Gastroesophageal sphincter (tissue), 4 donors: ENCODE measurements at regions not wholly inside any gene's neighbourhood (a gene's known extent, or its start where the extent isn't known, plus 50 kb on each side); places are given as distances from the start of the nearest gene placed in this dataset.

Experiments used
- ATAC-seq: fragments of 150-250 bp; one replicate; pipeline ENCODE4 v1.9.1; 2016; ENCODE audit warnings: mild to moderate bottlenecking, moderate library complexity
- H3K27ac ChIP-seq, 4 donors: fragments of 200-600 bp; sonication (generic) in 3 of 4; 1 replicate in 3 of 4; 2 replicates in 1 of 4; pipeline ENCODE4 v1.5.1; 2016 to 2019
- H3K27me3 ChIP-seq: fragments of 200-600 bp; sonication (generic); one replicate; pipeline ENCODE4 v1.5.1; 2019
- H3K36me3 ChIP-seq, 2 donors: fragments of 200-600 bp; sonication (generic); one replicate each; pipeline ENCODE4 v1.5.1; 2019; ENCODE audit warnings: control low read depth in 1 of 2
- H3K4me1 ChIP-seq, 3 donors: fragments of 200-600 bp; sonication (generic); 1 replicate in 2 of 3; 2 replicates in 1 of 3; pipeline ENCODE4 v1.5.1; 2016 to 2019; ENCODE audit warnings: control low read depth in 2 of 3
- H3K4me3 ChIP-seq, 2 donors: fragments of 200-600 bp; sonication (generic); one replicate each; pipeline ENCODE4 v1.5.1; 2019; ENCODE audit warnings: mild to moderate bottlenecking in 1 of 2, moderate library complexity in 1 of 2
- H3K9me3 ChIP-seq, 3 donors: fragments of 200-600 bp; sonication (generic); one replicate each; pipeline ENCODE4 v1.5.1; 2017 to 2019; ENCODE audit warnings: control low read depth in 2 of 3
- CTCF ChIP-seq, 4 experiments: fragments of 200-600 bp in 2 of 4; fragments of 450-650 bp in 2 of 4; sonication (generic) in 1 of 4; IDR thresholded peaks; one replicate each; pipeline ENCODE4 v1.5.1; 2017 to 2019; ENCODE audit warnings: antibody characterized with exemption in 4 of 4, mild to moderate bottlenecking in 2 of 4, moderate library complexity in 2 of 4
- EP300 ChIP-seq: sonication (generic); formaldehyde crosslinking; IDR thresholded peaks from one replicate; pipeline ENCODE4 v1.6.1; 2017; ENCODE audit warnings: antibody characterized with exemption, mild to moderate bottlenecking
- POLR2A ChIP-seq, 2 donors: fragments of 450-650 bp; IDR thresholded peaks; one replicate each; pipeline ENCODE4 v1.6.1; 2017; ENCODE audit warnings: antibody characterized with exemption in 2 of 2, mild to moderate bottlenecking in 2 of 2, moderate library complexity in 1 of 2
- POLR2AphosphoS5 ChIP-seq: sonication (generic); formaldehyde crosslinking; IDR thresholded peaks from one replicate; pipeline ENCODE4 v1.6.1; 2017; ENCODE audit warnings: antibody characterized with exemption
- WGBS, 2 donors: methylation state at CpG; one replicate each; pipeline ENCODE4 v1.1.5; 2018; ENCODE audit warnings: low coverage in 1 of 2; 5-methylcytosine and 5-hydroxymethylcytosine counted together

- Histone ChIP-seq H3K27me3 (peaks cover 76% of the 10 kb centered on the region), H3K36me3 (no peaks in the 10 kb centered on the region), H3K9me3 (no peaks in the 10 kb centered on the region), H3K27ac (no peak overlapping the region), H3K4me3 (no peak overlapping the region), H3K4me1 (no peaks in the 10 kb centered on the region)
- no peak for ATAC-seq
- WGBS, 2 donors = 36 to 44% methylated on average over 4 of the region's 4 CpGs
- no peak for TF ChIP-seq EP300
- TF ChIP-seq CTCF (IDR thresholded peaks at IDR 0.05) = no peak
- TF ChIP-seq POLR2A (IDR thresholded peaks at IDR 0.05) = no peak
- no peak for TF ChIP-seq POLR2AphosphoS5
These were observed 466.5 kb downstream of the BRD1 start for GRCh38 chr22:49361164-49361563.

GRCh38 chr22:49360746-49361145 is 466.9 kb downstream of the BRD1 start:
- Histone ChIP-seq H3K27me3 (peaks cover 76% of the 10 kb centered on the region), H3K9me3 (no peaks in the 10 kb centered on the region), H3K36me3 (no peaks in the 10 kb centered on the region), H3K4me1 (no peaks in the 10 kb centered on the region), H3K27ac (no peak overlapping the region), H3K4me3 (no peak overlapping the region)
- 18 to 20% methylated on average over 3 of the region's 3 CpGs for WGBS, 2 donors
- TF ChIP-seq CTCF (IDR thresholded peaks at IDR 0.05) (no peak), EP300 (no peak), POLR2A (IDR thresholded peaks at IDR 0.05) (no peak), POLR2AphosphoS5 (no peak)
- ATAC-seq = no peak

- no peak overlapping the region for H3K4me3 ChIP-seq
- ATAC-seq = no peak
- H3K27ac ChIP-seq = no peak overlapping the region
- H3K27me3 ChIP-seq = peaks cover 74% of the 10 kb centered on the region
- TF ChIP-seq POLR2AphosphoS5 = no peak
- TF ChIP-seq EP300 = no peak
- TF ChIP-seq POLR2A (IDR thresholded peaks at IDR 0.05) = no peak
- no peak for TF ChIP-seq CTCF (IDR thresholded peaks at IDR 0.05)
- 43 to 64% methylated on average over 6 to 7 of the region's 8 CpGs for WGBS, 2 donors
- H3K9me3 ChIP-seq = no peaks in the 10 kb centered on the region
- H3K36me3 ChIP-seq = no peaks in the 10 kb centered on the region
- no peaks in the 10 kb centered on the region for H3K4me1 ChIP-seq
These were observed 468.6 kb downstream of the BRD1 start for GRCh38 chr22:49359076-49359475.

GRCh38 chr22:49357661-49358440 is 469.8 kb downstream of the BRD1 start:
- ATAC-seq = no peak
- Histone ChIP-seq H3K27me3 (peaks cover 75% of the 10 kb centered on the region), H3K27ac (no peak overlapping the region), H3K36me3 (no peaks in the 10 kb centered on the region), H3K4me1 (no peaks in the 10 kb centered on the region), H3K9me3 (no peaks in the 10 kb centered on the region), H3K4me3 (no peak overlapping the region)
- WGBS, 2 donors = 84% methylated on average over 15 of the region's 20 CpGs
- TF ChIP-seq POLR2AphosphoS5 = no peak
- TF ChIP-seq POLR2A (IDR thresholded peaks at IDR 0.05) = no peak
- TF ChIP-seq EP300 = no peak
- TF ChIP-seq CTCF (IDR thresholded peaks at IDR 0.05) = no peak

GRCh38 chr22:49356428-49356827 is 471.2 kb downstream of the BRD1 start:
- ATAC-seq = no peak
- Histone ChIP-seq H3K27me3 (peaks cover 77% of the 10 kb centered on the region), H3K36me3 (no peaks in the 10 kb centered on the region), H3K27ac (no peak overlapping the region), H3K4me3 (no peak overlapping the region), H3K9me3 (no peaks in the 10 kb centered on the region), H3K4me1 (no peaks in the 10 kb centered on the region)
- WGBS, 2 donors = 92 to 100% methylated on average over 1 to 2 of the region's 3 CpGs
- TF ChIP-seq POLR2A (IDR thresholded peaks at IDR 0.05) = no peak
- no peak for TF ChIP-seq EP300
- TF ChIP-seq POLR2AphosphoS5 = no peak
- TF ChIP-seq CTCF (IDR thresholded peaks at IDR 0.05) = no peak
